CD8-positive, alpha-beta memory T cell (primary cell): ENCODE measurements at regions not wholly inside any gene's neighbourhood (a gene's known extent, or its start where the extent isn't known, plus 50 kb on each side); places are given as distances from the start of the nearest gene placed in this dataset.
"Not testable (repeated sequence)": the region's sequence is repeated elsewhere in the genome, so short reads cannot be mapped to it uniquely, and the experiment has no call there.

Source experiments
- CTCF ChIA-PET: fragments of 350-600 bp; sonication (Branson Sonifier 250); formaldehyde crosslinking; loops from one replicate; lab custom pipeline; 2021; ENCODE audit warnings: antibody characterized with exemption; lab: Charles Lee
- POLR2A ChIA-PET: fragments of 350-600 bp; sonication (Branson Sonifier 250); formaldehyde crosslinking; loops from one replicate; lab custom pipeline; 2021; ENCODE audit warnings: antibody characterized with exemption; lab: Charles Lee
- DNase-seq, 5 donors: peaks; one replicate each; pipeline versions ENCODE4 v3.0.0 to v3.0.0-alpha.2; 2020 to 2022; ENCODE audit warnings: mixed read lengths in 1 of 5
- H3K27ac ChIP-seq: one replicate; pipeline ENCODE4 v1.7.0; 2013; ENCODE audit warnings: low read depth, mild to moderate bottlenecking, low read length, moderate library complexity
- H3K27me3 ChIP-seq: 2 replicates; pipeline ENCODE4 v1.7.0; 2013; ENCODE audit warnings: low read length, mild to moderate bottlenecking; ENCODE audit not compliant: insufficient read depth, poor library complexity, severe bottlenecking
- H3K36me3 ChIP-seq: 2 replicates; pipeline ENCODE4 v1.7.0; 2013; ENCODE audit warnings: mild to moderate bottlenecking, low read length, moderate library complexity; ENCODE audit not compliant: insufficient read depth
- H3K4me1 ChIP-seq: 2 replicates; pipeline ENCODE4 v1.7.0; 2013; ENCODE audit warnings: mild to moderate bottlenecking, low read length, moderate library complexity; ENCODE audit not compliant: insufficient read depth
- H3K4me3 ChIP-seq: 2 replicates; pipeline ENCODE4 v1.7.0; 2013; ENCODE audit warnings: mild to moderate bottlenecking, low read length
- H3K9me3 ChIP-seq: 2 replicates; pipeline ENCODE4 v1.7.0; 2013; ENCODE audit warnings: mild to moderate bottlenecking, low read length
- H3K27ac Mint-ChIP-seq, 8 donors: one replicate each; pipeline ENCODE4 v1.8.0; 2020 to 2021; ENCODE audit warnings: mixed read lengths in 8 of 8, mild to moderate bottlenecking in 6 of 8, inconsistent platforms in 3 of 8, moderate library complexity in 3 of 8
- H3K27me3 Mint-ChIP-seq, 2 donors: one replicate each; pipeline ENCODE4 v1.8.0; 2020 to 2021; ENCODE audit warnings: mixed read lengths in 2 of 2, mild to moderate bottlenecking in 1 of 2, moderate library complexity in 1 of 2
- H3K36me3 Mint-ChIP-seq, 3 donors: one replicate each; pipeline ENCODE4 v1.8.0; 2020 to 2021; ENCODE audit warnings: mixed read lengths in 3 of 3, inconsistent platforms in 1 of 3, mild to moderate bottlenecking in 1 of 3
- H3K4me1 Mint-ChIP-seq, 3 donors: one replicate each; pipeline ENCODE4 v1.8.0; 2020 to 2021; ENCODE audit warnings: mixed read lengths in 3 of 3, inconsistent platforms in 1 of 3, mild to moderate bottlenecking in 1 of 3
- H3K4me3 Mint-ChIP-seq, 7 donors: one replicate each; pipeline ENCODE4 v1.8.0; 2020 to 2021; ENCODE audit warnings: mixed read lengths in 7 of 7, mild to moderate bottlenecking in 6 of 7, moderate library complexity in 4 of 7, inconsistent platforms in 2 of 7
- H3K9me3 Mint-ChIP-seq, 5 donors: one replicate each; pipeline ENCODE4 v1.8.0; 2020 to 2022; ENCODE audit warnings: mixed read lengths in 5 of 5, mild to moderate bottlenecking in 3 of 5, moderate library complexity in 2 of 5, inconsistent platforms in 1 of 5

- CTCF ChIA-PET: no interaction called here
These were observed 134.2 kb downstream of the SLC25A46 start for GRCh38 chr5:110872963-110873362.

GRCh38 chr5:110873773-110874437 lies 135.1 kb downstream of the SLC25A46 start:
- H3K4me3 ChIP-seq: no peak overlapping the region
- DNase-seq: no peak
- no peaks in the 10 kb centered on the region for H3K4me1 ChIP-seq
- POLR2A ChIA-PET: no interaction called here
- H3K36me3 ChIP-seq: no peaks in the 10 kb centered on the region
- CTCF ChIA-PET: no interaction called here
- Mint-ChIP-seq H3K27ac (no peak overlapping the region), H3K36me3 (no peaks in the 10 kb centered on the region), H3K27me3 (no peaks in the 10 kb centered on the region), H3K4me1 (no peaks in the 10 kb centered on the region), H3K9me3 (peaks cover 0 to 5% (median 0%) of the 10 kb centered on the region in 5 donors), H3K4me3 (no peak overlapping the region)
- H3K27me3 ChIP-seq: no peaks in the 10 kb centered on the region
- no peaks in the 10 kb centered on the region for H3K9me3 ChIP-seq
- H3K27ac ChIP-seq: no peak overlapping the region

More at GRCh38 chr5:110872963-110873362, 134.2 kb downstream of the SLC25A46 start:
- Histone ChIP-seq H3K4me1 (no peaks in the 10 kb centered on the region), H3K9me3 (no peaks in the 10 kb centered on the region), H3K4me3 (no peak overlapping the region), H3K27ac (no peak overlapping the region), H3K36me3 (no peaks in the 10 kb centered on the region), H3K27me3 (no peaks in the 10 kb centered on the region)
- H3K4me1 Mint-ChIP-seq: no peaks in the 10 kb centered on the region
- POLR2A ChIA-PET: no interaction called here
- no peak overlapping the region for H3K27ac Mint-ChIP-seq
- H3K27me3 Mint-ChIP-seq: no peaks in the 10 kb centered on the region
- H3K9me3 Mint-ChIP-seq: peaks cover 0 to 6% (median 0%) of the 10 kb centered on the region in 5 donors
- DNase-seq: no peak
- H3K4me3 Mint-ChIP-seq: no peak overlapping the region
- H3K36me3 Mint-ChIP-seq: no peaks in the 10 kb centered on the region

- H3K4me3 Mint-ChIP-seq, CTCF ChIA-PET, H3K27me3 Mint-ChIP-seq, H3K4me1 Mint-ChIP-seq, H3K36me3 ChIP-seq, H3K27ac ChIP-seq, H3K27ac Mint-ChIP-seq, H3K9me3 ChIP-seq, POLR2A ChIA-PET, H3K27me3 ChIP-seq, H3K4me3 ChIP-seq, H3K36me3 Mint-ChIP-seq, H3K9me3 Mint-ChIP-seq, DNase-seq, H3K4me1 ChIP-seq: not testable (repeated sequence)
These were observed 136.3 kb downstream of the SLC25A46 start for GRCh38 chr5:110875115-110875514.

- Mint-ChIP-seq H3K27ac (no peak overlapping the region), H3K36me3 (no peaks in the 10 kb centered on the region), H3K9me3 (peaks cover 0 to 4% (median 0%) of the 10 kb centered on the region in 5 donors), H3K4me3 (no peak overlapping the region), H3K4me1 (no peaks in the 10 kb centered on the region), H3K27me3 (peaks cover 0 to 1% of the 10 kb centered on the region in 2 donors)
- no peak for DNase-seq
- CTCF ChIA-PET: no interaction called here
- H3K9me3 ChIP-seq: no peaks in the 10 kb centered on the region
- no peaks in the 10 kb centered on the region for H3K36me3 ChIP-seq
- H3K27me3 ChIP-seq: no peaks in the 10 kb centered on the region
- H3K27ac ChIP-seq: no peak overlapping the region
- POLR2A ChIA-PET: no interaction called here
- no peak overlapping the region for H3K4me3 ChIP-seq
- H3K4me1 ChIP-seq: no peaks in the 10 kb centered on the region
These were observed 139.3 kb downstream of the SLC25A46 start for GRCh38 chr5:110878115-110878514.

GRCh38 chr5:110879675-110880074 lies 140.9 kb downstream of the SLC25A46 start:
- ChIA-PET CTCF (no interaction called here), POLR2A (no interaction called here)
- no peaks in the 10 kb centered on the region for H3K27me3 ChIP-seq
- no peaks in the 10 kb centered on the region for H3K4me1 Mint-ChIP-seq
- no peak for DNase-seq
- H3K27me3 Mint-ChIP-seq: peaks cover 0 to 1% of the 10 kb centered on the region in 2 donors
- H3K36me3 ChIP-seq: no peaks in the 10 kb centered on the region
- peaks cover 0 to 4% (median 0%) of the 10 kb centered on the region in 5 donors for H3K9me3 Mint-ChIP-seq
- H3K9me3 ChIP-seq: no peaks in the 10 kb centered on the region
- H3K36me3 Mint-ChIP-seq: no peaks in the 10 kb centered on the region
- H3K4me3 Mint-ChIP-seq: no peak overlapping the region
- H3K4me3 ChIP-seq: no peak overlapping the region
- H3K27ac Mint-ChIP-seq: no peak overlapping the region
- H3K27ac ChIP-seq: no peak overlapping the region
- no peaks in the 10 kb centered on the region for H3K4me1 ChIP-seq

GRCh38 chr5:110880413-110880812 lies 141.6 kb downstream of the SLC25A46 start:
- Mint-ChIP-seq H3K36me3 (no peaks in the 10 kb centered on the region), H3K27me3 (peaks cover 0 to 1% of the 10 kb centered on the region in 2 donors), H3K27ac (no peak overlapping the region), H3K4me3 (no peak overlapping the region), H3K4me1 (no peaks in the 10 kb centered on the region), H3K9me3 (peaks cover 0 to 4% (median 0%) of the 10 kb centered on the region in 5 donors)
- H3K9me3 ChIP-seq: no peaks in the 10 kb centered on the region
- POLR2A ChIA-PET: no interaction called here
- no peak overlapping the region for H3K4me3 ChIP-seq
- CTCF ChIA-PET: no interaction called here
- no peak for DNase-seq
- no peaks in the 10 kb centered on the region for H3K4me1 ChIP-seq
- H3K36me3 ChIP-seq: no peaks in the 10 kb centered on the region
- no peak overlapping the region for H3K27ac ChIP-seq
- no peaks in the 10 kb centered on the region for H3K27me3 ChIP-seq

GRCh38 chr5:110884005-110884404 lies 145.2 kb downstream of the SLC25A46 start:
- Mint-ChIP-seq H3K36me3 (no peaks in the 10 kb centered on the region), H3K4me1 (no peaks in the 10 kb centered on the region), H3K4me3 (no peak overlapping the region), H3K9me3 (peaks cover 0 to 12% (median 5%) of the 10 kb centered on the region in 5 donors), H3K27ac (no peak overlapping the region), H3K27me3 (peaks cover 0 to 1% of the 10 kb centered on the region in 2 donors)
- Histone ChIP-seq H3K4me3 (no peak overlapping the region), H3K36me3 (no peaks in the 10 kb centered on the region), H3K27me3 (no peaks in the 10 kb centered on the region), H3K27ac (no peak overlapping the region), H3K4me1 (no peaks in the 10 kb centered on the region), H3K9me3 (no peaks in the 10 kb centered on the region)
- ChIA-PET POLR2A (no interaction called here), CTCF (no interaction called here)
- DNase-seq: no peak

- H3K36me3 ChIP-seq, H3K27ac Mint-ChIP-seq, POLR2A ChIA-PET, H3K27ac ChIP-seq, H3K27me3 Mint-ChIP-seq, H3K27me3 ChIP-seq, DNase-seq, H3K9me3 ChIP-seq, H3K4me1 Mint-ChIP-seq, H3K4me3 ChIP-seq, H3K36me3 Mint-ChIP-seq, H3K4me1 ChIP-seq, H3K4me3 Mint-ChIP-seq, CTCF ChIA-PET: not testable (repeated sequence)
- peaks cover 4 to 19% (median 13%) of the 10 kb centered on the region in 5 donors for H3K9me3 Mint-ChIP-seq
These were observed 148.4 kb downstream of the SLC25A46 start for GRCh38 chr5:110887170-110887569.
